ENCODE measurements at regions not wholly inside any gene's neighbourhood (a gene's known extent, or its start where the extent isn't known, plus 50 kb on each side); places are given as distances from the start of the nearest gene placed in this dataset.

DNA sequence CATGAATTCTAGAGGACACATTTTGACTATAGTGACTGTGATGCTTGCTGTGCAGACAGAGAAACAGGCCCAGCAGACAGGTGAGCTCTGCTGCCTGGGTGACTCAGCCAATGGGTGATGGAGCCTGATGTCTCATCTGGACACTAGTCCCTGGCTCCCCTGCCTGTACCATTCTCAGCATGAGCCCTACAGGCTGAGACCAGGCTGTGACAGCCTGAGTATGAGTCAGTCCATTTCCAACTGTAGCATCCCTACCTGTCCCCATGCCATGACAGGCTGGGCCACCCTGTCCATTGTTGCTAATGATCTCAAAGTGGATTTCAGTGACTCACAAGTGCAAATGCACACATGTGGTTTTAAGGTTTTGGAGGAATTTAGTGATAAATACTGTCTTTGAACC, 102.5 kb upstream of the EEF2KMT start:
- no peak overlapping the region for H3K4me3 ChIP-seq (ENCODE audit: low read depth, low read length)
- TF ChIP-seq, protein P1, sequence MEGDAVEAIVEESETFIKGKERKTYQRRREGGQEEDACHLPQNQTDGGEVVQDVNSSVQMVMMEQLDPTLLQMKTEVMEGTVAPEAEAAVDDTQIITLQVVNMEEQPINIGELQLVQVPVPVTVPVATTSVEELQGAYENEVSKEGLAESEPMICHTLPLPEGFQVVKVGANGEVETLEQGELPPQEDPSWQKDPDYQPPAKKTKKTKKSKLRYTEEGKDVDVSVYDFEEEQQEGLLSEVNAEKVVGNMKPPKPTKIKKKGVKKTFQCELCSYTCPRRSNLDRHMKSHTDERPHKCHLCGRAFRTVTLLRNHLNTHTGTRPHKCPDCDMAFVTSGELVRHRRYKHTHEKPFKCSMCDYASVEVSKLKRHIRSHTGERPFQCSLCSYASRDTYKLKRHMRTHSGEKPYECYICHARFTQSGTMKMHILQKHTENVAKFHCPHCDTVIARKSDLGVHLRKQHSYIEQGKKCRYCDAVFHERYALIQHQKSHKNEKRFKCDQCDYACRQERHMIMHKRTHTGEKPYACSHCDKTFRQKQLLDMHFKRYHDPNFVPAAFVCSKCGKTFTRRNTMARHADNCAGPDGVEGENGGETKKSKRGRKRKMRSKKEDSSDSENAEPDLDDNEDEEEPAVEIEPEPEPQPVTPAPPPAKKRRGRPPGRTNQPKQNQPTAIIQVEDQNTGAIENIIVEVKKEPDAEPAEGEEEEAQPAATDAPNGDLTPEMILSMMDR (IDR thresholded peaks at IDR 0.05; ENCODE audit: low read depth, low read length), result no peak

DNA sequence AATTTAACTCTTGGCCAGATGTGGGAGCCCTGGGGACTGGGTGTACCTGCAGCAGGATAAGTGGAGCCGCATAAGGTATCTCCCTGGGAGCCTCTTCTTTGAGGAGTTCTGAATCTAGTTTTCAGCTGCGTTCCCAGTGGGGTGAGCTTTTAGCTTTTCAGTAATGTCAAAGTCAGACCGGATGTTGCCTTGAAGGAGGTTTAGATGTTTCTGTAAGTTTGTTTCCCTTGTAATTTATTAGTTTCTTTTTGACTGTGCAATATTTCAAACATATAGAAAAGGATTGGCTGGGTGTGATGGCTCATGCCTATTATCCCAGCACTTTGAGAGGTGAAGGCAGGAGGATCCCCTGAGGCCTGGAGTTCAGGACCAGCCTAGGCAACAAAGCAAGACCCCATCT, 98.6 kb upstream of the EEF2KMT start:
- H3K4me3 ChIP-seq (ENCODE audit: low read depth, low read length), result no peak overlapping the region
- TF ChIP-seq, protein P1 (IDR thresholded peaks at IDR 0.05; ENCODE audit: low read depth, low read length), result no peak

DNA sequence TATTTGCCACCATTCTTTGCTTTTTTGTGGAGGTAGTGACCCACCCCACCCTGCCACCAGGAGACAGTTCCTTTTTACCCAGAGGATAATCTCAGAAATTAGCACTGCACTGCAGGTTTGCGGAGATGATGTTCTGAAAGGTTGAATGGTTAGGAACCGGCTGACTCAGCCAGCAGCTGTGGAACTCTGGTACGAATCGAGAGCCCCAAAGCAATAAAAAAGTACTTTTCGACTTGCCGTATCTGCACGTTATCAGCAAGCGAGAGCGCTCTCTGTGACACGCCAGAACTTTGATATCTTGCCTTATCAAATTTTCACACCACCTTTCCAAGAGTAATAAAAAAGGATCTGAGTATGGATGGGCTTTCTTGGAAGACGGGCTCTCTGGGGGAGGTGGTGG, 96.3 kb upstream of the EEF2KMT start:
- TF ChIP-seq, protein P1 (IDR thresholded peaks at IDR 0.05; ENCODE audit: low read depth, low read length), result no peak
- H3K4me3 ChIP-seq (ENCODE audit: low read depth, low read length), result no peak overlapping the region

DNA sequence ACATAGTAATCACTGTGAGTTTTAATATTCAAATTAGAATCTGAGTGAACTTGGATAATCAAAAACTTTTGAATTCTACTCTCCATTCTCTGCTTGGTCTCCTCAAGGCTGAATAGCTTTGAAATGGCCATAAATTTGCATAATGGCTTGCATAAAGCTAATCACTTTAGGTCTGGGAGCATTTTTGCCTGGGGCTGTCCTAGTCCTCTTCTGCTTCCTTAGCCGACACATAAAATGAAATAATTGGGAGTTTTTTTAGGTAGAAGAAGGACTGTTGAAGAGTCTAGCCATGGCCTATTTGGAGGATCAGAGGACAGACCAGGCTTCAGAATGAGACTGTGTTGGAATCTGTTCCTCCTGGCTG, 91.4 kb upstream of the EEF2KMT start:
- TF ChIP-seq, protein P1 (IDR thresholded peaks at IDR 0.05; ENCODE audit: low read depth, low read length), result no peak
- no peak overlapping the region for H3K4me3 ChIP-seq (ENCODE audit: low read depth, low read length)

DNA sequence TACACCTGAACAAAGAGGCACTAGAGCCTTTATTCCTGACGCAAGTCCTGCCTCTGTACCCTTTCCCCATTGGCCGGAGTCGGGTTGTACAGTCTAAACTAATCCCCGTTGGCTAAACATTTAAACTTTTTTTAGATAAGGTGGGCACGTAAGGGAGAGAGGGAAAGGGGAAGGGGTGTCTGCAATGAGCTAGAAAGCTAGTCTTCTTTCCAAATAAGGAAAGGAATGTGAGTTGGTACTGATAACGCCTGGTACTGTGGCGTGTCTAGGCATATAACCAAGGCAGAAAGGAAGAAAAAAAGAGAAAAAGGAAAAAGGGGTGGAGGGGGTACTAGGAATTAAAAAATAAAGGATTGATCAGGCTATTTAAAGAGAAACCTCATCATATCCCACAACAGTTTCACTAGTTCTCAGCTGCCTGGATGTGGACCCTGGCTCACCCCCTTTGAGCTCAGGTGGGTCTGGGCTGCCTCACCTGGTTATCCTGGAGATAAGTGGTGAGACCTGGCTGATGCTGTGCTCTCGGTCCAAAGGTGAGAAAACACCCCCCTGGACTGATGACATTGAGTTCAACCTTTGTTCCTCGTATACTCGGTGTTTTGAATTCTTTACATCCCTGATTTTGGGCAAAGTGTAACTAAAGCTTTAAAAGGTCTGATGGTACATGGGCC, 90.9 kb upstream of the EEF2KMT start:
- TF ChIP-seq, protein P1 (IDR thresholded peaks at IDR 0.05; ENCODE audit: low read depth, low read length), result no peak
- no peak overlapping the region for H3K4me3 ChIP-seq (ENCODE audit: low read depth, low read length)

DNA sequence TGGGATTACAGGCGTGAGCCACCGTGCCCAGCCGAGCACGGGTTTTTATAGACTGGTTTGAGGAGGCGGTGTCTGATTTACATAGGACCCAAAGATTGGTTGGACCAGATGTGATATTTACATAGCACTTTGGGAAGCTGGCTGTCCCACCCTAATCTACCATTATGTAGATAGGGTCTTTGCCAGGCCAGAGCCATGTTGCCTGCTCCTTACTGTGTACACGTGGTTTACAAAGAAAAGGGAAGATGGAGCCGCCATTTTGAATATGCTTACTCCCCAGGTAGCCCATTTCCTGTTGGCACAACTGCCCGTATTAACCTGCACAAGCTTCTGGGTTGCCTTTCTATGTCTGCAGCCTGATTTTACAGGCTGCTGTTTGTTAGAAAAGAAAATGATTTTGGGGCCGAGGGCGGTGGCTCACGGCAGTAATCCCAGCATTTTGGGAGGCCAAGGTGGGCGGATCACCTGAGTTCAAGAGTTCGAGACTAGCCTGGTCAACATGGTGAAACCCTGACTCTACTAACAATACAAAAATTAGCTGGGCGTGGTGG, 89.9 kb upstream of the EEF2KMT start:
- no peak overlapping the region for H3K4me3 ChIP-seq (ENCODE audit: low read depth, low read length)
- TF ChIP-seq, protein P1 (IDR thresholded peaks at IDR 0.05; ENCODE audit: low read depth, low read length), result no peak

DNA sequence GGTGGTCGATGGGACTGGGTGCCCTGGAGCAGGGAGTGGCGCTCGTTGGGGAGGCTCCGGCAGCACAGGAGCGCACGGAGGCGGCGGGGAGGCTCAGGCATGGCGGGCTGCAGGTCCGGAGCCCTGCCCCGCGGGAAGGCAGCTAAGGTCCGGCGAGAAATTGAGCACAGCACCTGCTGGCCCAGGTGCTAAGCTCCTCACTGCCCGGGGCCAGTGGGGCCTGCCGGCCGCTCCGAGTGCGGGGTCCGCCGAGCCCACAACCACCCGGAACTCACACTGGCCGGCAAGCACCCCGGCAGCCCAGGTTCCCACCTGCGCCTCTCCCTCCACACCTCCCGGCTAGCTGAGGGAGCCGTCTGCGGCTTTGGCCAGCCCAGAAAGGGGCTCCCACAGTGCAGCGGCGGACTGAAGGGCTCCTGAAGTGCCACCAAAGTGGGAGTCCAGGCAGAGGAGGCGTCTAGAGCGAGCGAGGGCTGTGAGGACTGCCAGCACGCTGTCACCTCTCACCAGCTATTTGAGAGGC, 88.8 kb upstream of the EEF2KMT start:
- H3K4me3 ChIP-seq (ENCODE audit: low read depth, low read length), result no peak overlapping the region
- TF ChIP-seq, protein P1 (IDR thresholded peaks at IDR 0.05; ENCODE audit: low read depth, low read length), result no peak

Measured in WI38 (cell line).